8988T (cell line): ENCODE measurements at regions not wholly inside any gene's neighbourhood (a gene's known extent, or its start where the extent isn't known, plus 50 kb on each side); places are given as distances from the start of the nearest gene placed in this dataset.

Experiments
- DNase-seq: peaks from one replicate; pipeline ENCODE4 v3.0.0; 2011

DNA sequence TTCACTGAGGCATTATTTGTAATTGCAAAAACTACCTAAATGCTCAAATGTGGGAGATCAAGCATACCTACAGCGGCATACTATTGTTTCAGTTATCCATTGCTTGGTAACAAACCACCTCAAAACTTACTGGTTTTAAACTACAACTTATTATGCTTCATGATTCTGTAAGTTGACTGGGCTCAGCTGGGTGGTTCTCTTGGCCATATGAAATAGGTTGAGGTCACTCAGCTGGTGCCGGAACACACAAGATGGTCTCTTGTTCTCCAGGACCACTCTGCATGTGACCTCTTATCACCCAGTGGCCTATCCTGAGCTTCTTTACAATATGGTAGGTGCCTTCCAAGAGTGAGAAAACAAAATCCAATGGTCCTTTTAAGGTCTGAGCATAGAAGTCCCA, 195.4 kb upstream of the FGGY start:
- no peak for DNase-seq

DNA sequence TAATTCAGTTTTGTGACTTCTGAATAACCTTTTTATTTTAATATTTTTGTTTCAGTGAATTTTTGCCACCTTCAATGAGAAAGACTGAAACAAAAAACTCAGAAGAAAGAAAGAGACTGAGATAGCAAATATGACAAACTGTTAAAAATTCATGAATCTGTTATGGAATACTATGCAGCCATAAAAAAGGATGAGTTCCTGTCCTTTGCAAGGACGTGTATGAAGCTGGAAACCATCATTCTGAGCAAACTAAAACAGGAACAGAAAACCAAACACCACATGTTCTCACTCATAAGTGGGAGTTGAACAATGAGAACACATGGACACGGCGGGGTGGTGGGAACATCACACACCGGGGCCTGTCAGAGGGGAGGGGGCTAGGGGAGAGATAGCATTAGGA, 193.4 kb upstream of the FGGY start:
- no peak for DNase-seq

DNA sequence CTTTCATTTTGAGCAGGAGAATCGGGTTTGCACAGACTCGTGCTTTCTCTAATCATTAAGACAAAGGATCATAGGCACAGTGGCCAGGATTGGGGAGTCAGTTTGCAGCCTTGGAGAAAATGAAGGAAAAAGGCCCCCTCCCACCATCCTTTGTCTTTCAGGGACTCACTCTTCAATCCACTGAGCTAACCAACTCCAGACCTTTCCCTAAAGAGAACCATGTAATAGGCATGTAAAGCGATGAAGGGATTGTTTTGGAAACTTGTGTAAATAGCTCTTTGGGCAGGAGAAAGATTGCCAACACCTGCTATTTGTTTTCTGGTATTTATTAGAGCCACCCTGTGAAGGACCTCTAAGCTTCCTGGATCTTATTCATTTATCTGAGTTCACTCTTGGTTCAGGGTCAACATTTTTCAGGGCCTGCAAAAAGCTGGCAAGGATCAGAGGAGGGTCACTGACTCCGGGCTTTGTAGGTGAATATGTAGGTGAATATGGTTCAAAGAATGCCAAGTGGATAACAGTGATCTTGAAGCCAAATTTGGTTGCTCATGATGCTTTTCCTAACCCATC, 192.6 kb upstream of the FGGY start:
- DNase-seq: no peak

DNA sequence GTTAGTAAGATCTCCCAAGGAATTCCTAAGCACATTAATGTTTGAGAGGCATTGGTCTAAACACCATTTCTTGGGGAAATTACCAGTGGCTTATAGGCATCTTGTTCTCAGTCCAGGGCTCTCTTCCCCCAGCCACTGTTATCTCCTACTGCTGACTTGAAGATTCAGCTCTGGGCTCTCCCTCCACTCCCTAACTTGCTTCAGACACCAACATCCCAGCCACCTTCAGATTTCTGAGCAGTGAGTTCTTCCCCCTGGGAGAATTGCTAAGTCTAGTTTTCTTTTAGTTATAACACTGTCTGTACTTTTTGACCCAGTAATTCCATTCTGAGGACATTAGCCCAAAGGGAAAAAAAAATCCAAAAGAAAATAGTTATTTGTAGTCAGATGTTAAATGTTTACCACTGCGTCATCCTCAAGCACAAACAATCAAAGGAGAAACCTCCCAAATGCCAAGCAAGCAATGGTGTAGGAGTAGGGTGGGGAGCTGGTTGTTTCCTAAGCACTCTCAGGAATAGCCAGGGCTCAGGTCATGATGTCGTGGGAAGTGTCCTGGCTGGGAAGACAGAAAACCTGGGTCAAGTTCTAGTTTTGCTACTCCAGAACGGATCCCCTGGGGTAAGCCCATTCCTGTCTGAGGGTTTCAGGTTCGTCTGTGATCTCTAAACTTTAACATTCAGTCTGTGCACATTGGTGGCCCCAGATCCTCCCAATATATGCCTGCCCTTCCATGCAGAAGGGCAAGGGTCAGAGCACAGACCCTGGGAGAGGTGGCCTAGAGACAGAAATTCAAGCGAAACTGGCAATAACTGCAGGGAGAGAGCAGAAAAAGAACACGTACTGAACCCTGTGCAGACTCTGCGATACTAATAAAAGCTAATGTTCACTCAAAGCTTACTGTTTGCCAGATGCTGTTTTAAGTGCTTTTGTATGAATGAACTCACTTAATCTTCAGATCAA, 191.1 kb upstream of the FGGY start:
- DNase-seq: no peak

DNA sequence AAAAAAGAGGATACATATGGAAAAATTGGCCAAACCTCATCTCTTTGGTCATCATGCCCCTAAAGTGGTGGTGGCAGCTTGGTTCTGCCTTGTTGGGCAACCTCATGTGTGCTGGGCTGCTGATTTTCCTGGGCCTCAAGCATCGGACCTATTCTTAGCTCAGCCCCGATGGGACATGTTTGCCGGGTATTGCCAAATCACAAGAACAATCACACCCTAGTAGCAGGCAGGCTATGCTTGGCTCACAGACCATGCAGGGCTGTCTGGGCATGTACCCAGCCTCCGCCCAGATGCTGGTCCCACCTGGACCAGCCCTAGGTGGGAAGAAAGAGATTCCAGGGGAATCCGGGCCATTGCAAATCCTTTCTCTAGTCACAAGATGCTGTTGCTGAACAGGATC, 189.4 kb upstream of the FGGY start:
- no peak for DNase-seq

DNA sequence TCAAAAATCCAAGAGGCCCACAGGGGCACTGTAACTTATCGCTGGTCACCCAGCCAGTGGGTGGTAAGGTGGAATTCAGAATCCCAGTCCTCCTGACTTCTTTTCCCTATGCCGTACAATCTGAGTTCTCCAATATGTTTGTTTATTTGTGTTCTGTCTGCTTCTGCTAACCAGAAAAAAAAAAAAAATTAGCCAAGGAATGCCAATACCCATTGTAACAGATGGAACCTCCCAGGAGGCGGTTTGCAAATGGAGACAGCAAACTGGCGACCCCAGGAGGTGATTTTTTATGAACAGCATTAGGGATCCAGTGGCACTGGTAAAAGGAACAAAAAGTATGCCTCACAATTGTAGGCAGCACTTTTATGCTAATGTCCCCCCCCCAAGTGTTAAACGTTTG, 189.0 kb upstream of the FGGY start:
- DNase-seq: no peak

DNA sequence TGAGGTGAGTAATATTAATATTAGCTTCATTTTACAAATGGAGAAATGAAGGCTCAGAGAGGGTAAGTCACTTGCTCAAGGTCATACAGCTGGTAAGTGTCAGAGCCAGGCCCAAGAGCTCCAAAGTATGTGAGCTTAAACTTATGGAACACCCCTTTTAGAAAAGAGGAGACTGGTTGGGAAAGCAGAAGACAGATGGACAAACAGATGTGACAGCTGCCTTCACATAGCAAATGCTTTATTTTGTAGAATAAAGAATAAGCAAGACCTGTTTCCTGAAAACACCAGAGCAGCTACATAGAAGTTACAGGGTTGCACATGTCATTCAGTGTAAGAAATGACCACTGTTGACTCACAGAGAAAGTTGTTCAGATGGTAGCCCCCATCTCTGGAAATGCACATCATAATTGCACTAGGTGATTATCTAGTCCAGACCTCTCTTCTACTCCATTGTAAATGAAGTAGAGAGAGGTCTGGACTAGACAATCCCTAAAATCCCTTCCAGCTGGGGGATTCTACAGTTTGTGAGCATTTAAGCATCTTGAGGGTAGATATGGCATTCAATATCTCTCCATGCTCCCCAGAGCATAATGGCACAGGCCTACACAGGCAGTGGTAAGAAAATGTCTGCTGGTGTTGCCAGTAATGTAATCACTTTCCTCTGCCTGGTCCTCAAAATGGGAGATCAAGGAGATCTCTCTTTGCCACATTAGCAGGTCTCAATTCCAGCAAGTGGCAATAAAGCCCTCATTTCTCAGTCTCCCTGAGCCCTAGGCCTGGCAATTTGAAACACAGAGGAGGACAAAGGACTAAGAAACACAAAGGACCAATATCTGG, 188.2 kb upstream of the FGGY start:
- no peak for DNase-seq

DNA sequence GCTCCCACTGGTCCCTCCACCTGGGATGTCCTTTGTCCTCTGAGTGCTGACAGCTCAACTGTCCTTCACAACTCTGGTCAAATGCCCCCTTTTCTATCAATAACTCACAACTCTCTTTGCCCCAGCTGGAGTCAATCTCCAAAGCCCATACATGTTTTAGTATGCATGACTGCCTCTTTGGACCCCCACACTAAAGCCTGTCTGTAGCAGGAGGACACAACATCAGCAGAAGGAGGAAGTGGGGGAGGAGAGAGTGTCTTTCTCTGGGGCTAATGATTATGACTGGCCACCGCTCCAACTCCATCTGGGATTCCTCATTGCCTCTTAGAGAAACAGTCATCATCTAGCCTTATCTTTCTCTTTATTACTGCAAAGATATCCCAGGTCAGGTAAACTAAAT, 186.6 kb upstream of the FGGY start:
- no peak for DNase-seq

DNA sequence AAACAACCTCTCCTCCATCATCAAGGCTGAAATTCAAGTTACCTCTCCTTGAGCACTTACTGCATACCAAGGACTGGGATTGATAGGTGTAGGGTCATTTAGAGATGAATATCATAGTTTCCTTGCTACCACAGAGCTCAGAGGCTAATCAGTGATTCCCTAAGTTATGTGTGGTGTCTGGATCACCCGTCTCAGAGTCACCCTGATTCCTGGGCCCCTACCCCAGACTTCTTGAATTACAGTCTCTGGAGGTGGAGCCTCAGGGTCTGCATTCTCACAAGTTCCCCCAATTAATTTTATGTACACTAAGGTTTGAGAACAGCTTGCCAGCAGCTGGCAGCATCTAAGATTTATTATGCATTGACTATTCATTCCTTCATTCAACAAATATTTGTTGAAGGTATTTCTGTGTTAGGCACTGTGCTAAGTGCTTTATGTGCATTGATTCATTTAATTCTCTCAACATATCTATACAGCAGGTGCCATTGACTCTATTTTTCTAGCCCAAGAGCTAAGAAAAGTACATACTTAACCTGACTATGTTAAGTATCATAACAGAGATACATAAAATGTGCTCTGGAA, 182.9 kb upstream of the FGGY start:
- no peak for DNase-seq

DNA sequence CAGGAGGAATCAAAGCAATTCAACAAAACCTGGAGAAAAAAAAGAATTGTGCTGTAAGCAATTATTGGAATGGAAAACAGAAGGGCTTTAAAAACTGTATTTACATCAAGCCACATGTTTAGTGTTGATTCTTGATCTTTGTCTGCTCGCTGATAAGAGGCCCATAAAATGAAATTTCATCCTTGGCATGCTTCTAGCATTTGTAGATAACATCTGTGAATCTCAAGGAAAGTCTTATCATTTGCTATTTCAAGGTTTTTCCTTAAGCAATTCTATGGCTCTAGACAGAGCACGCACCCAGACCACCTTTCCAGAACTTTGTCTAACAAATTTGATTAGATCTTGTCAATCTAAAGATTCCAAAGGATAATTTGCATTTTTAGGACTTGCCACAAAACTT, 181.0 kb upstream of the FGGY start:
- no peak for DNase-seq

DNA sequence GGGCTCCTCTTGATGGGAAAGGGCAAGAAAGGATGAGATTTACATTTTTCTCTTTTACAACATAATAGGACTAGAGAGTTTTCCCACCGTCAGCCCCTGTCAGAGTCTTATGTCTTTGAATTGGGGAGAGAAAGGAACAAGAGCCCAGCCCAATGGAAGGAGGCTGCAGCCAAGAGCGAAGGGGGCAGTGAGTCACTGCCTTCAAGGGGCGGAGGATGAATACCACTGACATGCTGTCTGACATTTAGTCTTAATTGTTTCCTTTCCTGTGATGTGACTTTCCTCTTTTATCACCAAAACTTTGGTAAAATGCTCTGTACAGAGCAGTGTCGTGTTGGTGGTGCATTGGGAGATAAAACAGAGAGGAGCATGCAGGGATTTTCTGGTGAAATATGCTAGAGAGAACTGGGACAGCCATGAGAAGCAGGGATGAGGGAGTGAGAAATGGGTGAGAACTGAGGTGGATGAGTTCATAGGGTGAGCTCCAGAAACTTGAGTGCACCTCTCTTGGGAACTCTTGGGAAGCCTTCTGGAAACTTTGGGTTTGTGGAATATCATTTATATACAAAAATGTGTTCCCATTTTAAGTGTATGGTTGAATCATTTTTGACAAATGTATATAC, 179.9 kb upstream of the FGGY start:
- no peak for DNase-seq

DNA sequence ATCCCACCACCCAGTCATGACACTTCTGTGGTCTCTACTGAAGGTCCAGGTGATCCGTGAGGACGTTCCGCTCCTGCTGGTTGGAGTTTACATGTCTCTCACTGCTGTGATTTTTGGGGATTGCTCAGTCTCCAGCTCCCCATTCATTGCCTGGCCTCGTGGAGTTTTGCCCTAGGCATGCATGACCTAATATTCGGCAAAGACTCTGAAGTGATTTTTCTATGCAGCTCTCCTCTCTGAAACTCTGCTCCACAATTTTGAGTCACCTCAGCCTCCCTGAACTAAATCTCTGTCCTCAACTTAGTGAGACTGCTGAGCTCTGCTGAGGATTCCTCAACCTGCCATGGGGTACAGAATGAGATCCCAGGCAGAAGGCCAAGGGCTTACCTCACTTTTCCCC, 174.4 kb upstream of the FGGY start:
- no peak for DNase-seq

DNA sequence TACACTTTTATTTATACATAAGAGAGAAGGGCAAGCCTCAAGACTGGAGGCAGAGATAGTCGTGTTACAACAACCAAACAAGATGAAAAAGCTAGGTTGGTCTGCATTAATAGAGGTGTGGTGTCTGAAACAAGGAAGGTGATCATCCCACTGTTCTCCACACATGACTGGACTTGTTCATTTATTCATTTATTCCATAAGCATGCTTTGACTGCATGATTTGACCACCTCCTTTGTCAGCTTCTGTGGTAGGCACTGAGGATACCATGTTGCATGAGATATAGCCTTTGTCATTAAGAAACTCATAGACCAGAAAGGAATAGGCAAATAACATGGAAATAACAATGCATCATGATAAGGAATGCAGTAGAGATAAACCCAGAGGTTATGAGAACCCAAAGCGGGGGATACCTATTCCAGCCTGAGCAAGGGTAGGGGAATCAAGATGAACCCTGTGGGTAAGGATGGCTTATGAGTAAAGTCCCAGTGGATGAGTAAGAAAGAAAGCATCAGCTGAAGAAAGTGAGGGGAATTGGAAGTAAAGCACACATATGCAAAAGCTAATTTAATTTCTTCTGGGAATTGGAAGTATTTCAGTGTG, 173.7 kb upstream of the FGGY start:
- no peak for DNase-seq

DNA sequence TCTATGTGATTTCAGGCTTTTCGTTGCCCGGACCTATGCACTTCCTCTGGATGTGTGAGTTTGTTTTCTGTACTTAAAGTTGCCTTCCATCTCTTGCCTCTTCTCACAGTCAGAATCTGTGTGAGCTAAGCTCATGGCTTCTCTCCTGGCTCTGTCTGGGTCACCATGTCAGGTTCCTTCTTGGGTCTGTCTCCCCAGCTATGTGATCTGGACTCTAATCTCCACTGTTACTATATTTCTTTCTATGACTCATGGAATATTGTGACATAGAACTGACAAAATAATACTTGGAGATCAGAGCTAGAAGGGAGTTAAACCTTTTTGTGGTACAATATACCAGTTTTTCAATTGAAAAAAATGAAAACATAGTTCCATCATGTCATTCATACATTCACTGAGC, 172.7 kb upstream of the FGGY start:
- no peak for DNase-seq

DNA sequence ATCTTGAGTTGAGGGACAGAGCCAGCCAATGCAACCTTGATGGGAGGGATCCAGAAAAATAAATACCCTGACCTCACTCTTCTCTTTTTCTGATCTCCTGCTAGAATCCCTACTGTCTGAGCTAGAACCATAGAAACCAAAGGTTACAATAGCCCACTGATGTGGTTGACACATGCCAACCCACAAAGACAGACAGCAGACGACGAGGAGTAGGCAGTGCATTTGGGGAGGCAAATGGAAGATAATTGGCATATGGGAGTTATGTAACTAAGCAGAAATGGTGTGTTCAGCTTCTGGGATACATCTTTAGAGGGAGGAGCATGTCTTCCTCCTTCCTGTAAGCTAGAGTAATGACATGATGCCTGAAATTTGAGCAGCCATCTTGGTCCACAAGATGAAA, 171.7 kb upstream of the FGGY start:
- no peak for DNase-seq

DNA sequence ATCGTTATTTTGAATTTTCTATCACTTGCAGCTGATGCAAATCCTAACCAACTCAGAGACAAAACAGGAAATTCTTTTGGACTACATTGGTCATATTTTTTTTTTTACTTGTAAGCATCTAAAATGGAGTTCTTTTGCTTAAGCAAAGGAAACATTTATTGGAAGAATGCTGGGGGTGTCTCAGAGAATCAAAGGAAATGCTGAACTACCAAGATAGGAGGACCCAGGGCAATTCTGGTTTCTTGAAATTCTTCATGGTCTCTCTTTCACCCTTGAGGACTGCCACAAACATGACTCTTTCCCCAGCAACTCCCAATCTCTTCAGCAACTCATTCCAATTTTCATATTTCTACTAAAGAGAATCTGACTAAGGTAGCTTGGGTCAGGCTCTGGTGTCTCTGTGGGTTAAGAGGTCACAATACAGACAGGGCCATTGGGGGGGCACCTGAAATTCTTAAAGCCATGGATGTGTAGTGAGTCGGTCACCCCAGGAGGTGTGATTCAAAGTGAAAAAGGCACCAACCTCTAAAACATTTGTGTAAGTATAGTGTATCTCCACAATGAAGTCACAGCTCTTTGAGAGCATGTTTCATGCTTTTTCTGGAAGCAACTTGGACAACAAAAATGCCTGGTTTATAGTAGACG, 171.1 kb upstream of the FGGY start:
- no peak for DNase-seq

DNA sequence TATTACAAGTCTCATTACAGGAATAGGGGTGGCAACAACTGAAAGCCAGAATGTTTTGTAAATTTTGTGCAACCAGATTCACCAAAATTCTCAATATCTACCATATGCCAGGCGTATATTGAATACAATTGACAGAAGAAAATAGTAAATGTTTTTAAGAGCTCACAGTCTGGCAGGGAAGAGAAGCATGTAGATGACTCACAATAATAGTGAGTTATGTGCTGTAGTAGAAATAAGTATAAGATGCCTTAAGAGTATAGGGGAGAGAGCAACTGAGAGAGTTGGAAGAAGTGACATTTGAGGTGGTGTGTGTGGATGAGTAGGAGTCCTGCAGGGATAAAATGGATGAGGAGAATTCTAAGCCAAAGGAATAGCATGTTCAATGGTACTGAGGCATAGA, 170.5 kb upstream of the FGGY start:
- DNase-seq: no peak

DNA sequence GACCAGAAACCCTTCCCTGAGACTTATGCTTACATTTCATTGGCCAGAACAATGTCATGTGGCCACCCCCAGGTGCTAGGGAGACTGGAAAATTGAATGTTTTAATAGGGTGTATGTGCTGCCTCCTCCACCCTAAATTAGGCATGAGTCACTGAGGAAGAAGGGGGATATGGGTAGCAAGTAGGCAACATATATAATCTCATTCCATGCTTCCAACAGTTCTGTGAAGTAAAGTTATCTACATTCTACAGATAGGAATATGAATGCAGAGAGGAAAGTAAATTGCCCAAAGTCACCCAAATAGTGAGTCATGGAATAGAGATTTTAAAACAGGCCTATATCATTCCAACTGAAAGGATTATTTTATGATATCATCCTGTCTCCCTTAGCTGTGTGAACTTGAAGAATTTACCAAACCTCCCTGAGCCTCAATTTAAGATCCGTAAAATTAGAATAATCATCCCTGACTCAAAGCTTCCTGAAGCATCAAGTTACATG, 168.6 kb upstream of the FGGY start:
- no peak for DNase-seq

DNA sequence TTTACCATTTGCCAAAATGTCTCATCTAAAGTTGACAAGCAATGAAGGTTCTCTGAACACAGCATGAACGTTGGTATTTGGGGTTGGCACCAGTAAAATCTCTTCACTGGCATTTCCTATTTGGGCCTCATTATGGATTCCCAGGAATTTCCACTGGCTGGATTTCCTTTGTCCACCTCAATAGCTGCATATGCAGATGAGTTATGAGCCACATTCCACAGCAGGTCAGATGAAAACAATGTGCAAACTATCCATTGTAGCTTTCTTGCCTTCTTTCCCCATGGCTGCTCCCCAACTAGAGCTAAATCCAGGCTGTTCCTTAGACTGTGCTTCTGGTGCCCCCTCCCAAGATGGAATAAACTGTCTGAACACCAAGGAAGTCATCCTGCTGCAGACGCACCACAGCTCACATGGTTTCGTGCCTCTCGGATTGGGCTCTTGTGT, 168.1 kb upstream of the FGGY start:
- DNase-seq: no peak

DNA sequence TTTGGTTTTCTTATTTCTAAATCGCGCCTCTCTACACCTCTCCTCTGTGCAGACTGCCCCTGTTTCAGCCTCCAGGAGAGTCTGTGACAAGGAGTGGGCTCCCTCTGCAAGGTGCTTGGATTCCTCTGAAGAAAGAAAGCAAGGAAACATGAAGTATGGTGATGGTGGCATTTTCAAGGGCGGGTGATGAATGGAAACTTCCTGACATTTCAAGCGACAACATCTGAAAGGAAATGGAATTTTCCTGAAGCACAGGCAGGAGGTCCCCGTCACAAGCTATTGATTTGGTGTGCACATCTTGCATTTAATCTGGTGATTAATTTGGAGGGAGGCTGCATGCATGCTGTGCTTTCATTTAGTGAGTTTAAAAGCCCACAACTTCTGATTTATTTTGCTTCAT, 164.6 kb upstream of the FGGY start:
- no peak for DNase-seq

DNA sequence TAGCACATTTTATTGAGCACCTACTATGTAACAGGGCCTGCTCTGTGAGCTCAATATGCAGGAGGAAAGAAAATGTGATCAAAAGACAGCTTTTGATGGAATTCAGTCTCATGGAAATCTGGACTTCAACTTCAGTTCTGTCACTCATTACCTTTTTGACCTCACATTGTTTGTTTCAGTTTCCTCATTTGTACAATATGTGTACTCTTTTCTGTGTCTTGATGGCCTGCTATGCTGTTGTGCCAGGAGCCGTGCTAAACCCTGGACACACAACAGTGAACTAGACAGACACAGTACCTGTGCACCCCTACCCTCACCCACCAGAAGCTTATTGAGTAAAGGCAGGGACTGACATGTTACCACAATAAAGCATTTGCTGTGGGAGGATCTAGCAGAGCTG, 162.9 kb upstream of the FGGY start:
- DNase-seq: no peak

DNA sequence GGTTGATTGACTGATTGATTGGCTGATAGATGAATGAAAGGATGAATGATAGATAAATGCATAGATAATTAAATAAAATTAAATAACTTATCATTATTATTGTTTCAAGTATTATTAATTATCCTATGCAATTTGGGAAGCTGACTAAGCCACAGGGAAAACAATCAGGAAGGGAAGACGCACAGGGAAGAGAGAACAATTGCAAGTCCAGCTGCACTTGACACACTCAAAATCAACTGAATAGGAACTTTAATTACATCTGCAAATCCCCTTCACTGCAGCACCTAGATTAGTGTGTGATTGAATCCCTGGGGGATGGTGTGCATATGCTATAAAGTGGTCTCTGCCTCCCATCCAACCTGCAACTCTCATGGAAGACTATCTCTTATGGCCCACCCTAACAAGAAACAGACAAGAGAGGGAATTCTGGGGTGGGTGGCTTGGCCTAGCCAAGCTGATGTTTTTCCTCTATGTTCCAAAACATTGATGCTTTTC, 161.1 kb upstream of the FGGY start:
- no peak for DNase-seq
